Pancreas (tissue), 10 donors: ENCODE measurements at regions not wholly inside any gene's neighbourhood (a gene's known extent, or its start where the extent isn't known, plus 50 kb on each side); places are given as distances from the start of the nearest gene placed in this dataset.
A peak's percentile ranks its signal among the peaks of the same experiment; 100 is the strongest.

Source experiments
- ATAC-seq, 4 donors: fragments of 200-7000 bp; cut with Tn5 transposase; one replicate each; pipeline versions ENCODE4 v1.8.0 to v1.9.1; 2020; ENCODE audit warnings: mild to moderate bottlenecking in 4 of 4, moderate library complexity in 4 of 4
- DNase-seq, 6 donors: peaks; one replicate each; pipeline ENCODE4 v3.0.0-alpha.2; 2020
- FAIRE-seq: peaks from 2 replicates; lab custom pipeline; 2012; peaks lifted over from hg19 to GRCh38; lab: Jason Lieb, UNC
- H3K27ac ChIP-seq, 4 donors: fragments of 200-600 bp; sonication (generic); 1 replicate in 3 of 4; 2 replicates in 1 of 4; pipeline versions ENCODE4 v1.5.0 to v1.8.0; 2020
- H3K27me3 ChIP-seq, 4 donors: fragments of 200-600 bp; one replicate each; pipeline ENCODE4 v1.8.0; 2021
- H3K36me3 ChIP-seq, 3 donors: fragments of 200-600 bp; sonication (generic) in 1 of 3; one replicate each; pipeline versions ENCODE4 v1.5.0 to v1.8.0; 2020 to 2021
- H3K4me1 ChIP-seq, 3 donors: fragments of 200-600 bp; one replicate each; pipeline ENCODE4 v1.8.0; 2021
- H3K4me3 ChIP-seq, 4 donors: fragments of 200-600 bp; sonication (generic) in 2 of 4; one replicate each; pipeline versions ENCODE4 v1.5.0 to v1.8.0; 2020 to 2021
- H3K9me3 ChIP-seq, 4 donors: fragments of 200-600 bp; one replicate each; pipeline ENCODE4 v1.8.0; 2021
- WGBS, 2 donors: extraction: QIAGEN DNeasy Blood & Tissue Kit; methylation state at CpG; one replicate each; pipeline ENCODE4 v1.1.7; 2013; 5-methylcytosine and 5-hydroxymethylcytosine counted together
- intact Hi-C, 3 donors: fragments of 100-400 bp; cut with DNase I; formaldehyde crosslinking; loops; one replicate each; pipeline versions ENCODE4 v1.11.1 to v1.14.2; 2022
- TF ChIP-seq, protein P1 (sequence below), 4 donors: fragments of 200-600 bp; sonication (generic) in 3 of 4; IDR thresholded peaks; one replicate each; pipeline versions ENCODE4 v1.5.0 to v1.8.0; 2021; ENCODE audit warnings: antibody characterized with exemption in 4 of 4
- donor health status: healthy with polysubstance abuse.
- donor health status: DM: no; HTN: no; CAD: no; lungs with moderate emphysema.
- donor health status: DM: no; HTN: no; CAD: no.
- donor health status: control.
- donor health status: control.
- donor health status: Bipolar disorder and iron deficiency.
- donor health status: DM: yes; HTN: yes; CAD: no.
- donor health status: DM: no; HTN: no; CAD: no.
- donor health status: DM: no; HTN: no; CAD: no.
- donor health status: DM: yes; HTN: yes; CAD: no.

DNA sequence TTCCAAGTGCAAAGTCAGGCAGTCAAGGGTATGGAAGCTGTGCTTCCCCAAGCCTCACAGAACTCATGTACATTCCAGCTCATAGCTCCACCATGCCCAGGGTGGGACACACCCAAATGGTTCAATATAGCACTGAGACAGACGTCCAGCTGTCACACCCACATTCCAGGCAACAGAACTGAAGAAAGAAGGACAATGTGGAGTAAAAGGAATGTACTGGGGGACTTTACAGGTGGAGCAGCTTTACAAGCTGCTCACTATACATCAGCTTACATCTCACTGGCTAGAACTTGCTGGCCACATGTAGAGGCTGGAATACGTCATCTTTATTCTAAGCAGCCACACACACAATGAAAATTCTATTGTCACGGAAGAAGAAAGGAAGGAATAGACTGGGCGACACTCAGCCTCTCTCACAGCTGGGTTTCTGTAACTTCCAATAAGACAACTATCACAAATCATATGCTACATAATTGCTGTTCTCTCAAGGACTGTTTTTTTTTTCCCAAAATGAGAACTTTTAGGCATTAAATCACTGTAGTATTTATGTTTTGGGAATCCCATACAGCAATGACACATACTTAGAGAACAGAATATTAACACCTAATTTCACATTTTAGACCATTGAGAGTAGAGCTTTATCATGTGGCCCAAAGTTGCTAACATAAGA is 86.1 kb downstream of the KLF12 start:
- no peaks in the 10 kb centered on the region for H3K9me3 ChIP-seq
- FAIRE-seq, result no peak
- no peak for DNase-seq
- H3K4me1 ChIP-seq, result no peaks in the 10 kb centered on the region
- no peak overlapping the region for H3K4me3 ChIP-seq
- ATAC-seq, result no peak
- intact Hi-C loops, result no loop called here
- H3K27ac ChIP-seq, result no peak overlapping the region
- no peaks in the 10 kb centered on the region for H3K27me3 ChIP-seq
- H3K36me3 ChIP-seq, result no peaks in the 10 kb centered on the region
- TF ChIP-seq, protein P1, sequence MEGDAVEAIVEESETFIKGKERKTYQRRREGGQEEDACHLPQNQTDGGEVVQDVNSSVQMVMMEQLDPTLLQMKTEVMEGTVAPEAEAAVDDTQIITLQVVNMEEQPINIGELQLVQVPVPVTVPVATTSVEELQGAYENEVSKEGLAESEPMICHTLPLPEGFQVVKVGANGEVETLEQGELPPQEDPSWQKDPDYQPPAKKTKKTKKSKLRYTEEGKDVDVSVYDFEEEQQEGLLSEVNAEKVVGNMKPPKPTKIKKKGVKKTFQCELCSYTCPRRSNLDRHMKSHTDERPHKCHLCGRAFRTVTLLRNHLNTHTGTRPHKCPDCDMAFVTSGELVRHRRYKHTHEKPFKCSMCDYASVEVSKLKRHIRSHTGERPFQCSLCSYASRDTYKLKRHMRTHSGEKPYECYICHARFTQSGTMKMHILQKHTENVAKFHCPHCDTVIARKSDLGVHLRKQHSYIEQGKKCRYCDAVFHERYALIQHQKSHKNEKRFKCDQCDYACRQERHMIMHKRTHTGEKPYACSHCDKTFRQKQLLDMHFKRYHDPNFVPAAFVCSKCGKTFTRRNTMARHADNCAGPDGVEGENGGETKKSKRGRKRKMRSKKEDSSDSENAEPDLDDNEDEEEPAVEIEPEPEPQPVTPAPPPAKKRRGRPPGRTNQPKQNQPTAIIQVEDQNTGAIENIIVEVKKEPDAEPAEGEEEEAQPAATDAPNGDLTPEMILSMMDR (IDR thresholded peaks at IDR 0.05), result no peak
- 66 to 74% methylated on average over 4 of the region's 4 CpGs for WGBS, 2 donors

DNA sequence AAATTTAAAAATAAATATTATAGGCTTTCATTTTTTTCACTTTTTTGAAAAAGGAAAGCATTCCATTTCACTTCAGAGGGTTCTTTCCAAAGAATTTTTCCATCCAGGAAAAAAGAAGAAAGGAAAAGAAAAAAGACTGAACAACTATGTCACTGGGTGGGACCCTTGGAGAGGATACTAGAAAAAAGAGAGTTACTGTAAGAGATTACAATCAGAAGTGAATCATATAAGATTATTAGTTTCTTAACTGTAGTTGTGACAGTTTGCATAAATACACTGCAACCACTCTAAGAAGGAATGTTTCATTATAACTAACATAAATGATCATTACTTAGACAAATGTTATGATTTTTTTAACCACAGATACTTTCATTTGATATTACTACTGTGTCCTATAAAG is 87.8 kb downstream of the KLF12 start:
- DNase-seq (no peak), FAIRE-seq (no peak), ATAC-seq (no peak)
- Histone ChIP-seq H3K4me1 (no peaks in the 10 kb centered on the region), H3K9me3 (no peaks in the 10 kb centered on the region), H3K36me3 (no peaks in the 10 kb centered on the region), H3K4me3 (no peak overlapping the region), H3K27me3 (no peaks in the 10 kb centered on the region), H3K27ac (no peak overlapping the region)
- intact Hi-C loops, result no loop called here
- TF ChIP-seq, protein P1 (IDR thresholded peaks at IDR 0.05), result no peak

DNA sequence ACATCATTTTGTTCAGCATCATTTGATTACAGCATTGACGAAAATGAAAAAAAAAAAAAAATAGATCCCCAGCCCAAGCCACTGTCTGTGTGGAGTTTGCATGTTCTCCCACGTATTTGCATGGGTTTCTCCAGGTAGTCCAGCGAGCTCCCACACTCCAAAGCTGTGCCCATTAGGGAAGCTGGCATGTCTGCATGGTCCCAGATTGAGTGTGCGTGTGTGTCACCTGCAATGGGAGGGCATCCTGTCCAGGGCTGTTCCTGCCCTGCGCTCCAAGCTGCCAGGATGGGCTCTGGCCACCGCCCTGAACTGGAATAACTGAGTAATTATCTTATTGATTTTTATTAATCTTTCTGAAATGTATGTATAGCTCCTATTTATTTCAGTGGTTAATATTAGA is 88.6 kb downstream of the KLF12 start:
- WGBS, 2 donors, result 81 to 88% methylated on average over 6 of the region's 6 CpGs
- FAIRE-seq (no peak), DNase-seq (no peak)

DNA sequence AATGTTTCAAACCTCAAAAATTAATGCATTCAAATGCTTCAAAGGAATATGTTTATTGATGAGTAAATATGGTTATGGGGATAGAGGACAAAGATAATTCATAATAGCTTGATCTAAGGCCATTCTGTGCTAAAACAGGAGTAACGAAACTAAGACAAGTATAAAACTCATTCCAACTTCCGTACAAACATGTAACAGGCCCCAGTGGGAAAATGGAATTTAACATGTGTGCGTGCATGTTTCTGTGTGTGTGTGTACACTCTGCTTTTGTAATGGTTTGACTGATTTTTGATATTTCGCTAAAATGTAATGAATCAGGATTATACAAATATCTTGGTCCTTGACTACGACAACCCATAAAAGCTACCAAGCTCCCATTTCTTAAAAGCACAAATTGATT is 91.0 kb downstream of the KLF12 start:
- intact Hi-C loops, result no loop called here
- DNase-seq, result no peak
- Histone ChIP-seq H3K4me3 (no peak overlapping the region), H3K9me3 (no peaks in the 10 kb centered on the region), H3K4me1 (no peaks in the 10 kb centered on the region), H3K27me3 (no peaks in the 10 kb centered on the region), H3K27ac (no peak overlapping the region), H3K36me3 (no peaks in the 10 kb centered on the region)
- 73 to 76% methylated on average over 5 of the region's 5 CpGs for WGBS, 2 donors
- TF ChIP-seq, protein P1 (IDR thresholded peaks at IDR 0.05), result no peak
- ATAC-seq, result no peak
- no peak for FAIRE-seq

More for the DNA sequence above, 88.6 kb downstream of the KLF12 start:
- intact Hi-C loops, result no loop called here
- no peak overlapping the region for H3K4me3 ChIP-seq
- no peak overlapping the region for H3K27ac ChIP-seq
- no peaks in the 10 kb centered on the region for H3K27me3 ChIP-seq
- TF ChIP-seq, protein P1 (IDR thresholded peaks at IDR 0.05), result no peak
- ATAC-seq, result no peak
- H3K9me3 ChIP-seq, result no peaks in the 10 kb centered on the region
- H3K36me3 ChIP-seq, result no peaks in the 10 kb centered on the region
- no peaks in the 10 kb centered on the region for H3K4me1 ChIP-seq

DNA sequence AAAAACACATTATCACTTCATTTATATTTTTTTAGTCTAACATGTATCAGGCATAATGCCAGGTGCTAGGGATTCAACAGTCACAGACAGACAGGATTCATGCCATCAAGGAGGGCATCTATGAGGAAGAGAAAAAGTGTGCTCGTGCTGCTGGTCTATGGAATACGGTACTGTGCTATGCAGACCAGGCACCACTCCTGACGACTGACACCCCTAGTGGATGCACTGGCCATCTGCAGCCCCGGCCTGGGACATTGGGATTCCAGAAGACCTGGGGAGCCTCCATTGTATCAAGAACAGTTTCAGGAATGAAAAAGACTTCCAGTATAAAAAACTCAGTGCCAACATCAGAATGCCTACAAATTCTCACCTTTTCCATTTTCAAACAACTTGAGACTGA is 94.0 kb downstream of the KLF12 start:
- no peak overlapping the region for H3K4me3 ChIP-seq
- intact Hi-C loops, result no loop called here
- no peaks in the 10 kb centered on the region for H3K4me1 ChIP-seq
- TF ChIP-seq, protein P1 (IDR thresholded peaks at IDR 0.05), result peak in 2 of 4 donors; percentile 15 to 16
- no peaks in the 10 kb centered on the region for H3K36me3 ChIP-seq
- H3K27ac ChIP-seq, result no peak overlapping the region
- DNase-seq, result peak in 2 of 6 donors; percentile 30 to 60
- H3K9me3 ChIP-seq, result no peaks in the 10 kb centered on the region
- WGBS, 2 donors, result 49 to 50% methylated on average over 4 of the region's 4 CpGs
- no peaks in the 10 kb centered on the region for H3K27me3 ChIP-seq
- peak in 3 of 4 donors; percentile 66 to 77 (median 71) for ATAC-seq
- FAIRE-seq, result no peak
